ENCODE measurements at regions not wholly inside any gene's neighbourhood (a gene's known extent, or its start where the extent isn't known, plus 50 kb on each side); places are given as distances from the start of the nearest gene placed in this dataset.
A peak's percentile ranks its signal among the peaks of the same experiment; 100 is the strongest.

GRCh38 chr20:57869291-57869950 is 159.6 kb upstream of the PMEPA1 start:
- H3K36me3 ChIP-seq = no peaks in the 10 kb centered on the region
- no peak overlapping the region for H3K4me3 ChIP-seq
- TF ChIP-seq CTCF (IDR thresholded peaks at IDR 0.05) = no peak
- TF ChIP-seq POLR2A (IDR thresholded peaks at IDR 0.05; ENCODE audit: low read depth) = no peak
- no peak for TF ChIP-seq EP300 (IDR thresholded peaks at IDR 0.05)
- no peak for TF ChIP-seq POLR2AphosphoS5 (IDR thresholded peaks at IDR 0.05)
- H3K4me1 ChIP-seq = no peaks in the 10 kb centered on the region
- H3K9me3 ChIP-seq = no peaks in the 10 kb centered on the region
- WGBS = 74% methylated on average over 10 of the region's 10 CpGs
- intact Hi-C loops (cut with DNase I) = no loop called here
- peaks cover 0 to 16% (median 0%) of the 10 kb centered on the region in 4 donors for H3K27me3 ChIP-seq
- DNase-seq (ENCODE audit: extremely low spot score) = peak; percentile 89
- no peak overlapping the region for H3K27ac ChIP-seq (replicated peaks in 1 of 4)

DNA sequence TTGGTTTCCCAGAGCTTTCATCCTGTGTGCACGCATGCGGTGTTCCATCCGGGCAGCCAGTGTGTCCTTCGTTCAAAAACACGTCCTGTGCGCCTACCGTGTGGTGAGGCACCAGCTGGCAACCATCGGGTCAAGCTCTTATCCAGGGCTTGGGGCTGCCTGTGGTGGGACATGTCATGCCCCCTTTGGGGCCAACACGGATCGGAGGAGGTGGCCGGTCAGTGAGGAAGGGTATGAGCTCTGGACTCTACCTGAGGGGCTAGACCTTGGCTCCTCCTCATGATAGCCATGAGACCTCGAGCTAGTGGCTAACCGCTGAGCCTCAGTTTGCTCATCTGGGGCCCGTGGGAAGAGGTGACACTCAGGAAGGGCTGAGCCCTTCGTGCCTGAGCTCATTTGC is 158.5 kb upstream of the PMEPA1 start:
- peak; percentile 83 for DNase-seq (ENCODE audit: extremely low spot score)
- Histone ChIP-seq H3K4me1 (no peaks in the 10 kb centered on the region), H3K27ac (replicated peaks in 1 of 4) (no peak overlapping the region), H3K4me3 (no peak overlapping the region), H3K9me3 (no peaks in the 10 kb centered on the region), H3K27me3 (peaks cover 0 to 16% (median 0%) of the 10 kb centered on the region in 4 donors), H3K36me3 (no peaks in the 10 kb centered on the region)
- TF ChIP-seq POLR2A (IDR thresholded peaks at IDR 0.05; ENCODE audit: low read depth) (no peak), POLR2AphosphoS5 (IDR thresholded peaks at IDR 0.05) (no peak), CTCF (IDR thresholded peaks at IDR 0.05) (no peak), EP300 (IDR thresholded peaks at IDR 0.05) (no peak)
- intact Hi-C loops (cut with DNase I) = no loop called here
- 90% methylated on average over 10 of the region's 15 CpGs for WGBS

DNA sequence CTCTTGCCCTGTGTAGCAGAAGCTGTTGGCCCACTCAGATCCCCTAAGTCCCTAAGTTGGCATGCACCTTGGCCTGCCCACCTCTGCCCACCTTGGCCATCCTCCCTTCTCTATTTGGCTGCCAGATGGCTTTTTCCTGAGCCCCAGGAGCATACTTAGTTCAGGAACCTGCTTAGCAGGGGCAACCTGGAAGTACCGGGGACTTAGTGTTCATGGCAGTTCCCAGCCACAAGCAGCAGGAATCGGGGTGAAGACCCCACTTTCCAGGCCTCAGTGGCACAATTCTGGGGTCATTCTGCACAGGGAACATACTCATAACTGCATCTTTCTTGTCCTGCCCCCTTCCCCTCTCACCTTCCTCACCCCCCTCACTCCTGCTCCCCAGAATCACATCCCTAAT is 158.0 kb upstream of the PMEPA1 start:
- H3K4me3 ChIP-seq = no peak overlapping the region
- H3K4me1 ChIP-seq = no peaks in the 10 kb centered on the region
- intact Hi-C loops (cut with DNase I) = no loop called here
- no peaks in the 10 kb centered on the region for H3K36me3 ChIP-seq
- H3K27me3 ChIP-seq = peaks cover 0 to 16% (median 0%) of the 10 kb centered on the region in 4 donors
- H3K27ac ChIP-seq (replicated peaks in 1 of 4) = no peak overlapping the region
- no peaks in the 10 kb centered on the region for H3K9me3 ChIP-seq
- peak; percentile 31 for DNase-seq (ENCODE audit: extremely low spot score)
- WGBS = 90% methylated on average over 2 of the region's 2 CpGs
- TF ChIP-seq POLR2AphosphoS5 (IDR thresholded peaks at IDR 0.05) (no peak), POLR2A (IDR thresholded peaks at IDR 0.05; ENCODE audit: low read depth) (no peak), CTCF (IDR thresholded peaks at IDR 0.05) (no peak), EP300 (IDR thresholded peaks at IDR 0.05) (no peak)

DNA sequence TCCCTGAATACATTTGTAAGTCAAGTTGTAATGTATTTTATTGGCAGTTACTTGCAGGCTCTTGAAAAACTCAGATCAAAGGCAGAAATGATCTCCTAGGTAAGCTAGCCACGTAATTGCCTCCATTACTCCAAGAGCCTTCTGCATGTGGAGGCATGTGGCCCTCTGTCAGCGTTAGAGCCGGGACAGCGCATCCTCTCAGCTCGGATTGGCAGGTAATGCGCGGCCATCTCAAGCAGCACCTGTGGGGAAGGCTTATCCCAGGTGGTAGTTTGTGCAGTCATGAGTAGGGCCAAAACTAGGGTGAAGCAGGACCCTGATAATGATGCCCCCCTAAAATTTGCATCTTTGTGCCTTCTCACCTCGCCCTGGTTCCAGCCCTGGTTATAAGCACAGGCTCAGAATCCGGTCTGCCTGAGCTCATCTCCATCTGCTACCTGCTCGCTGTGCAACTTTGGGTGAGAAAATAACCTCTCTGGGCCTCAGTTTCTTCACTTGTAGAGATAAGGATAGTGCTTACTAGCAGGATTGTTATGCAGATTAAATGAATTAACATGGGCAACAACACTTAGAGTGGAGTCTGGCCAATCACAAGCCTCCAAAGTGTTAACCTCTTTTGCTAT is 157.5 kb upstream of the PMEPA1 start:
- no peaks in the 10 kb centered on the region for H3K36me3 ChIP-seq
- H3K27ac ChIP-seq (replicated peaks in 1 of 4) = no peak overlapping the region
- TF ChIP-seq CTCF (IDR thresholded peaks at IDR 0.05) = no peak
- TF ChIP-seq POLR2AphosphoS5 (IDR thresholded peaks at IDR 0.05) = no peak
- no peak for TF ChIP-seq POLR2A (IDR thresholded peaks at IDR 0.05; ENCODE audit: low read depth)
- TF ChIP-seq EP300 (IDR thresholded peaks at IDR 0.05) = no peak
- peaks cover 0 to 16% (median 0%) of the 10 kb centered on the region in 4 donors for H3K27me3 ChIP-seq
- H3K4me3 ChIP-seq = no peak overlapping the region
- 86% methylated on average over 9 of the region's 10 CpGs for WGBS
- H3K4me1 ChIP-seq = no peaks in the 10 kb centered on the region
- intact Hi-C loops (cut with DNase I) = no loop called here
- DNase-seq (ENCODE audit: extremely low spot score) = peak; percentile 72
- H3K9me3 ChIP-seq = no peaks in the 10 kb centered on the region
